HG03139 (cell line): ENCODE measurements at regions not wholly inside any gene's neighbourhood (a gene's known extent, or its start where the extent isn't known, plus 50 kb on each side); places are given as distances from the start of the nearest gene placed in this dataset.

Experiments
- ATAC-seq: cut with Tn5 transposase; IDR thresholded peaks from one replicate; pipeline ENCODE4 v1.9.1; 2021; ENCODE audit not compliant: unreplicated experiment

DNA sequence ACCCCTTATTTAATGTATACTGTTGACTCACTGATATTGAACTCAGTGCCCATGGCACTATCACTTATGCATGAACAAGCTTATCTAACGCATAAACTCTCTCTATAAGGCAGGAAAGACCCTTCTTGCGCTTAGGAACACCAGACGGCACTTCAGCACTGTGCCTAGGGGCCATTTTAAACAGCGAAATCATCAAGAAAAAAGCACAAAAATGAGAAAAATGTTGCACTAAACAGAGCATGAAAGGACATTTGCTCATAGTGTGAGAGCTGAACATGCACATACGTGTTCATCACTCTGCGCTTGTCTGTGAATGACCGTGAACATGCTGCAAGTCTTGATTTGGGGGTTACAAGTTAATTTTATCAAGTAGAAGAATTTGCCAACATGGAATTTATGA lies 109.6 kb downstream of the WDR11 start:
- no peak for ATAC-seq

DNA sequence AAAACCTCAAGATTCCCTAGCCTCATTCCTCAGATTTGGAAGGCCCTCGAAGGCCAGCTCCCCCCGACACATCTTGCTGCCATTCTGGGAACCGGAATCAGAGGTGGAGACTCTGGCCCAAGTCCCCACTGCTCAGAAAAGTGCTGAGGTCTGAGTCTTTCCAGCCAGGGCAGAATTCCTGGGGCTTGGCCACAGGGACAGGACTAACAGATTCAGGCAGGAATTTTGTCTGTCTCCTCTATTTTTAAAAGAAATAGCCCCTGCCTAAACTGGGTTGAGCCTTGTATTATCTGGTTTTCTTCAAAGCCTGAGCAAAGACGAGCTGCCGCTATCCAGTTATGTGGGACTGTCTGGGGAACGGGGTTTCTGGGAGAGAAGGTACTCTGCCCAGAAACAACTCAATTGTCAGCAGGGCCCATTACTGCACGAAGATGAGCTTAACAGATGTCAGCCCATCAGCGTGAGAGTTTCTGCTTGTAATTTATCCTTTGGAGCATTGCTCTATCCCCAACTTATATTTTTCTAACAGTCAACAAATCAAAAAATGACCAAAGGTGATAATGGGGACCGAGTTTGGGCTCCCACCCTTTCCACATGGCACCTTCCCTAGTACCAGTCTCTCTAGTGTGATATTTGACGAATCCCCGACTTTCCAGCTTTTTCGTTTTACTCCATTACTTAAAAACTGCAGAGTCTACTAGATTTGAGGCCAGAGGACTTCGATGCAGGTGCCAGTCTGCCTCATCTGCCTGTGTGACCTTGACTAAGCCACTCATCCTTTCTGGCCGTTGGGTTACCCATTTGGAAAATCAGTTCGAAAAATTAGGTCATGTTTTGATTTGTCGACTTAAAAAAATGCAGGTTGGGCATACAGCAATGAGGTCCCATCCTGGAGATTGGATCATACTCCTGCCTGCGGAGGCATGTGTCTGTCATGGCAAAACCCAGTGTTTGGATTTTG lies 110.9 kb downstream of the WDR11 start:
- ATAC-seq, result no peak

DNA sequence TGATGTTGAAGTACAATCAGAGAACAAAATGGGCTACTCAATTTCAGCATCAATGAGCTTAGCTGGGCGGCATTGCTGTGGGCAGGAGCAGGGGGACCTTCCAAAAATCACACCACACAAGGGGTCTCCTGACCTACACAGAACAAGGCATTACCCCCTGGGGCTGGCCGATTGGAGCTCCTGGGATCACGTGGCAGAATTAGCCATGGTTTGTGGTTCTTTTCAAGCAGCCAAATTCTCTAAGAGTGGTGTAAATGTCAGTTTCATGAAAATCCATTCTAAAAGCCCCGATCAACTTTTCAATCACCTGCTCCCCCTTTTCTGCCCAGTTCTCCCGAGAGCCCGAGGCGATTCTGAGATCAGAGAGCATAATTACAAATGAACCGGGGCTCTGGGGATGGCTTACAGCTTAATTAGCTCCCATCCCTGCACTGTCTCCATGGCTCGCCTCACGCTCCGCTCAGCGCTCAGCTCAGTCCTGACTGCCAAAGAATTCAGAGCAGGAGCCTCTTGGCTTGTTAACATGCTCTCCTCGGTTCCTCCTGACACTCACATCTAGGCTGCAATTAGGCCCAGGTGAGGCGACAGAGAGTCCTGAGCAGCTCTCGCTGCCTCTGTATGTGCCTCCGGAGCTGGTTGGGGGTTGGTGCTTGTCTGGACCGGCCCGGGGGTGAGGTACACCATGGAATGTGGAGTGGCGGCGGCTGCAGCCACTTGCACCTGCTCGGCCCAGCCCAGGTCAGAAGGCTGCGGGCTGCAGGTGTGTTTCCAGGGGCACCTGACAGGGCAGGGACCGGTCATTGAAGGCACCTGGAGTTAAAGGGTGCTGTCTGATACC lies 111.8 kb downstream of the WDR11 start:
- no peak for ATAC-seq

- no peak for ATAC-seq
Measured at GRCh38 chr10:120963594-120964220, 112.5 kb downstream of the WDR11 start.

DNA sequence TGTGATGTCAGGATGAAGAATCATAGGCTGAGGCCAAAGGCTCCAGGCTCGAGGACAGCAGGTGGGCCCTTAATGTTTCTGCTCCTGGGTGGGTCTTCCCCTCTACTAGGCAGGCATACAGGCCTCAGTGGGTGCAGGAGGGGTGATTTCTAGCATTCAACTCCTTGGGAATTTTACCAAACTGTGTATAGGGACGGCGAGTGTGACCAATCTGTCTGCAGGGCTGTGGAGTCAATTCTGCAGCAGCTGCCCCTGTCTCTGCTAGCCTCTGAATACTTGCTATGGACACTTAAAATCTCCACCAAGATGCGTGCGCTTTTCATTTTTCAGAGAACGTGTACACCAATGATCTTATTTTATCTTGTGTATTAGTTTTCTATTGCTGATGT lies 115.5 kb downstream of the WDR11 start:
- no peak for ATAC-seq

DNA sequence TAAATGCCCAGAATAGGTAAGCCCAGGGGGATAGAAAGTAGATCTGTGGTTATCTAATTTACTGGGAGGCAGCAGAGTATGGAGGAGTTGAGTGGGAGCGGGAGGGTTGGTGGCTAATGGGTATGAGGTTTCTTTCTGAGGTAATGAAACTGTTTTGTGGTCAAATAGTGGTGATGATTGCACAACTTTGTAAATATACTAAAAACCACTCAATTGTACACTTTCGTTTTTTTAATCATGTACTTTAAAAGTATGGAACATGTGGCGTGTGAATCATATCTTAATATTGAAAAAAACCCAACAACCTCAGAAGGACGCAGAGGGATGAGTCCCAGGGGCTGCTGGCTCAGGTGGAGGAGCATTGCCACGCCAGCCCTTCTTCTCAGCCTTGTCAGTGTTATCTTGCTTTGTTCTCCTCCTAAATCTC lies 118.1 kb downstream of the WDR11 start:
- ATAC-seq, result peak; percentile 69

DNA sequence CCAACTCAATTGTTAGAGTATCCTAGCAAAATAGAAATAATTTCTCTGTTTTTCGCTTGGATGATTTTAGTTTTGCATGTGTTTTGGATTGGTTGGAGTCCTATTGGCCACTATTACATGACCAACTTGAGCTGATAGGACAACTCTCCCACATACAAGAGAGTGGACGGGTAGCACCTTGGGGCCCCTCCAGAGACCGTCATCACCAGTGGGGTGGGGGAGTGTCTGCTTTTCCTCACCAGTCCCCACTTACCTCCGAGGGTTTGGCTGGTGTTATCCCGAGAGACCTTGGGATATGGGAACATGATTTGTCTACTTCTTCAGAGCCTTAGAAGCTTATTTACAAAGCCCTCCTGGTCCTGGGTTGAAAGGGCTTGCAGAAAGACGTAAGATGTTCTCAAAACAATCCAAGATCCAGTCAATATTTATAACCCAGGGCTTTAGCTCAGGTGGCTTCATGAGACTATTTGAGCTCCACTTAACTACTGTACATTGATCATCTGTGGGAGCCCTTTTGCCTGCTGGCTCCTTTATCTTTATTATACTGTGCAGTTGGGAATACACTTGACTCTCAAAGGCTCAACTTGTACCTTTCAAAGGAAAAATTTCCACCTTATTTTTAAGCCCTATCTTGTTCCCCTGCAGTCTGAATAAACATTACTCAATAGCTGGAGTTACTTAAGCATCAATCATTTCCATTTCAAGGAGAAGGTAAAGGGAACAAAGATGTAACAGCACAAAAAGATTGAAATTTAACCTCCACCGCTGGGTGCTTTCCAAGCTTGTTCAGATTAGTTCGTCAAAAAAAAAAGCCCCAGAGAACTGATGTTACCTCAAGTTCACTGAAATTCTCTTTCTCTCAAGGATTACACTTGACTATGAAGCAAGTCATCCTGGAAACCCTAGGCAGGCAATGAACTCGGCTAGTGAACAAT lies 119.7 kb downstream of the WDR11 start:
- no peak for ATAC-seq

GRCh38 chr10:120971671-120972070 lies 120.5 kb downstream of the WDR11 start:
- ATAC-seq, result no peak

GRCh38 chr10:120972259-120972658 lies 121.1 kb downstream of the WDR11 start:
- no peak for ATAC-seq

DNA sequence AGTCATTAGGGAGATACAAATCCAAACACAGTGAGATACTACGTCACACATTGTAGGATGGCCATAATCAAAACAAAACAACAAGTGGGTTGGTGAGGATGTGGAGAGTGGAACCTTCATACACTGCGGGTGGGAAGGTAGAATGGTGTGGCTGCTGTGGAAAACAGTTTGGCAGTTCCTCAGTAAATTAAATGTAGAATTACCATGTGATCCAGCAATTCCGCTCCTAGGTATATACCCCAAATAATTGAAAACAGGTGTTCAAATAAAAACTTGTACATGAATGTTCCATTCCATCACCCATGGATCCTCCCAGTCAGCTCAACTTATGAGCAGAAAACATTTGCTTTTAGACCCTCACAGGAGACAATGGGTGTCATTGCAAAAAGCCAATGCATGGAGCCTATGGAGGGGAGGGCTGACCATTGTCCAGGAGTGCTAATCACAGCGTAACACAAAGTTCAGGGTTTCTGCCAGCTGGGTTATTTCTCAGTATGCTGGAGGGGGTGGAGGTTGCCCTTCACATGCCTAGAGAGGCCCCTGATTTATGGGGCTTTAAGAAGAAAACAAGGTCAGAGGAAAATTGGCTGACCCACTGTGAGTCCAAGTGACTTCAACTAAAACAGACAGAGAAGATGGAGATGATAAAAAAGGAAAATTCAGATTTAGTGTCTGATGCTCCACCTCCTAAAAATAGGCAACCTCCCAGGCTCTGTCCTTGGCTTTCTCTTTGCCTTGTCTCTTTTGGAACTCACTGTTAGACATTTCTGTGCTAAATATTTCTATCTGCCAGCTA lies 124.1 kb downstream of the WDR11 start:
- no peak for ATAC-seq

DNA sequence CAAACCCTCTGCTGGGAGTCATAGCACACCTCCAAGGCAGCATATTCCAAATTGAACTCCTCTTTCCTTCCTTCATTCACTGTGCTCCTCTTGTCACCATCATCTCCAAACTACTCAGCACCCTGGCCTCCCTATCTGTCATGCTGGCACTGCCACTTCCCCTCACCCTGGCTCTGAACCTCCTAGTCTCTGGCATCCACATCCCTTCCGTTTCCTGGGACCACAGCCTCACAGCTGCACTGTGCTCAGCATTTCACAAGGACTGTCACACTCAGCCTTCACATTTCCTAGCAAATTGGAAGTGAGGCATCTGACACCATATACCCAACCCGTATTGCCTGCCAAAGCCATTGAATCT lies 124.7 kb downstream of the WDR11 start:
- ATAC-seq, result no peak

GRCh38 chr10:120977897-120978296 lies 126.7 kb downstream of the WDR11 start:
- ATAC-seq, result no peak

GRCh38 chr10:120978589-120979252 lies 127.6 kb downstream of the WDR11 start:
- ATAC-seq, result no peak

GRCh38 chr10:120979435-120980278 lies 128.5 kb downstream of the WDR11 start:
- ATAC-seq, result no peak

DNA sequence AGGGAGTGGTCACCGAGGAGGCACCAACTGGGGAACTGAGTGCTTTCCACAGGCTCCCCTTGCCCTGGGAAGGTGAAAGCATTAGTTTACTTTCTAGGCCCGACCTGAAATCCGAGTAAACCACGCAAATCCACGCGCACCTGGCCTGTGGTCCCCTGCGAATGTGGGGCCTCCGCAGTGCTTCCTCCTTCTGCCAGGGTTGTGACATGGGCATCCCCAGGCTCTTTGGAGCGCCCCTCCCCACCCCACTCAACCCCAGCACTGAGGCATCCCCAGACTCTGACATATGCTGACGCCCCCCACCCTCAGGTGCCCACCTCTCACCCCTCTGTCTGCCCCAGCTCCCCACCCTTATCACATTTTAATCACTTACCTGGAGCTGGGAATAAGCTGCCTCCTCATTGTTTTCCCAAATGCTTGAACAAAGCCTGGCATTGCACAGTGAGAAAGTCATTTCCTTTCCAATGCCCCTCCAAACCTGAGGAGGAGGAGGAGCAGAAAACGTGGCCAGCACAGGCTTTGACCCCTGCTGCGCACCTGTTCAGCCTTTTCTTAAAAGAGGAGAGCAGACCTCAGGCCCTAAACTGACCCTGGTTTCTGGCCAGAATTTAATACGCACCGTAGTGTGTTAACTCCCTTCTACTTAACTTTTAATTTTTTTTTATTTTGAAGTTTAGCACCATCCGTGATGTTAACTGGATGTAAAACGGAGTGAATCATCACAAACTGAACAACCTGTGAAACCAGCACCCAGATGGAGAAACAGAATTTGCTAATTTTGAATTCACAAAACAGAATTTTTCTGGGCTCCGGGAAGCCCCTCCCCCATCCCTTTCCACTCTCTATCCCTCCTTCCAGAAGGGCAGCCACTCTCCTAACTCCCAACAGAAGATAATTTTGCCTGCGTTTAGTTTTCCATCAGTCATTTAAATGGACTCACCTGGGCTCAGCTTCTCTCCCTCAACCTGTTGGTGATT lies 129.4 kb downstream of the WDR11 start:
- ATAC-seq, result no peak

DNA sequence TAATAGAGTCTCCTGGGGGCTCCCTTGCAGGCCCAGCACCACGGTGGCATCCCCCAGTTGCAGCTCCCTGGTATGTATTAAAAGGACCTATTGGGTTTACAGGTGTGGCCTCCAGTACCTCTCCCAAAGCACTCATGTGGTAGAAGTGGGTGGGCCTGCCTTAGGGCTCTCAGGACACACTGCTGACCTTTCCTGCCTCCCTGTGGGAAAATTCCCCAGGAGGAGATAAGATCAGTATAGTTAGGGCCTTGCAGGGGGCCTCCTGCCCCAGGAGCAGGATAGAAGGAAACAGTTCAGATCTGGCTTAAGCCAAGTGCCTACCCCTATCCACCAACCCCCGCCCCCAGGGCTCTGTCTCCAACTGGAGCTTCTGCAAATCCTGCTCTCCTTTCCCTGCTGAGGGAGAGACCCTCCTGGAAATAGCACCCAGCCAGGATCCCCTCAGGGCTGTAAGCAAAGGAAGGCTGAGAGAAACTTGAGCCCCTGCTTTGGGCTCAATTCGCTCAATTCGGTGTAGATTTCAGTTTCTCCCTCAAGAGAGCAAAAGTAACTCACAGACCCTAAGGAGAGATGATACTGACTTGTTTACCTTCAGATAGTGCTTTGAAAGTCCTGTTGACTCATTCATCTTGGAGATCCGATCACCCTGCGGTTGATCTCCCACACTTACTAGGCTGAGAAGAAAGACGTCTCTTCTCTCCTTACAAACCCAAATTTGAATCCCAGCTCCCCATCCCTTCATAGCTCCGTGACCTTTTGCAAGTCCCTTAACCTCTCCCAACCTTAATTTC lies 130.6 kb downstream of the WDR11 start:
- ATAC-seq, result no peak
